Thoracic aorta (tissue), 2 donors: ENCODE measurements at regions not wholly inside any gene's neighbourhood (a gene's known extent, or its start where the extent isn't known, plus 50 kb on each side); places are given as distances from the start of the nearest gene placed in this dataset.
"Not testable (repeated sequence)": the region's sequence is repeated elsewhere in the genome, so short reads cannot be mapped to it uniquely, and the experiment has no call there.

Experiments
- ATAC-seq: fragments of 150-250 bp; one replicate; pipeline ENCODE4 v1.8.0; 2017; ENCODE audit warnings: low read depth; ENCODE audit not compliant: insufficient number of reproducible peaks, low FRiP score
- DNase-seq: peaks from one replicate; pipeline ENCODE4 v3.0.0-alpha.2; 2020; ENCODE audit warnings: low spot score
- H3K27ac ChIP-seq, 2 donors: fragments of 200-600 bp; sonication (generic); 1 replicate in 1 of 2; 2 replicates in 1 of 2; pipeline ENCODE4 v1.5.1; 2016; ENCODE audit warnings: mild to moderate bottlenecking in 2 of 2, moderate library complexity in 2 of 2
- H3K27me3 ChIP-seq: fragments of 200-600 bp; sonication (generic); replicated peaks from 2 replicates; pipeline ENCODE4 v1.6.0; 2016; ENCODE audit warnings: mild to moderate bottlenecking; ENCODE audit not compliant: insufficient read depth
- H3K36me3 ChIP-seq: fragments of 200-600 bp; sonication (generic); one replicate; pipeline ENCODE4 v1.5.1; 2016
- H3K4me1 ChIP-seq, 2 donors: fragments of 200-600 bp; sonication (generic); 1 replicate in 1 of 2; 2 replicates in 1 of 2; pipeline versions ENCODE4 v1.5.1 to v1.6.0; 2016; ENCODE audit warnings: low read depth in 2 of 2, mild to moderate bottlenecking in 1 of 2; ENCODE audit not compliant: control insufficient read depth in 1 of 2
- H3K4me3 ChIP-seq: fragments of 200-600 bp; sonication (generic); 2 replicates; pipeline ENCODE4 v1.5.1; 2016; ENCODE audit warnings: mild to moderate bottlenecking
- H3K9me3 ChIP-seq: fragments of 200-600 bp; sonication (generic); 2 replicates; pipeline ENCODE4 v1.5.1; 2016
- CTCF ChIP-seq: fragments of 200-600 bp; sonication (generic); IDR thresholded peaks from one replicate; pipeline ENCODE4 v1.5.1; 2019; ENCODE audit warnings: antibody characterized with exemption

DNA sequence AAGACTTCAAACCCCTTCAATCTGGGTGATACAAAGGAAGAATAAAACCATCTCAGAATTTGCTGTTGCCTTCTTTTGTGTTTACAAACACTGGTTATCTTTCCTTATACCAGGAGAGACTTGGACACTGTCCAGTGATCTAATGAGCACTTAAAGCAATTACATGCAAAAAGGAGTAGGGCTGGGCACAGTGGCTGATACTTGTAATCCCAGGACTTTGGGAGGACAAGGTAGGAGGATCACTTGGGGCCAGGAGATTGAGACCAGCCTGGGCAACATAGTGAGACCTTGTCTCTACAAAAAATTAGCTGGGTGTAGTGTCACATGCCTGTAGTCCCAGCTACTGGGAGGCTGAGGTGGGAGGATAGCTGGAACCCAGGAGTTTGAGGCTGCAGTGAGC, 95.7 kb upstream of the DRD5 start:
- no peak for TF ChIP-seq CTCF
- Histone ChIP-seq H3K27me3 (no peaks in the 10 kb centered on the region), H3K36me3 (no peaks in the 10 kb centered on the region), H3K4me3 (no peak overlapping the region), H3K9me3 (no peaks in the 10 kb centered on the region), H3K4me1 (no peaks in the 10 kb centered on the region), H3K27ac (no peak overlapping the region)
- DNase-seq (no peak), ATAC-seq (no peak)

- H3K9me3 ChIP-seq, DNase-seq, H3K27me3 ChIP-seq, ATAC-seq, H3K4me1 ChIP-seq, H3K36me3 ChIP-seq: not testable (repeated sequence)
- H3K27ac ChIP-seq = peak overlapping the region; percentile 69 to 86
- H3K4me3 ChIP-seq = peak overlapping the region; percentile 87
Observed at GRCh38 chr4:9690636-9691237, 90.7 kb upstream of the DRD5 start.

- Histone ChIP-seq H3K9me3 (no peaks in the 10 kb centered on the region), H3K27ac (peak overlapping the region; percentile 69 to 86), H3K36me3 (no peaks in the 10 kb centered on the region), H3K4me1 (no peaks in the 10 kb centered on the region), H3K4me3 (peak overlapping the region; percentile 87), H3K27me3 (no peaks in the 10 kb centered on the region)
- peak; percentile 88 for DNase-seq
- no peak for TF ChIP-seq CTCF
- ATAC-seq = peak; percentile 94
Observed at GRCh38 chr4:9691238-9692065, 90.0 kb upstream of the DRD5 start.

GRCh38 chr4:9692791-9693491, 88.5 kb upstream of the DRD5 start:
- not testable (repeated sequence) for DNase-seq, H3K4me1 ChIP-seq, H3K9me3 ChIP-seq, H3K27ac ChIP-seq, H3K36me3 ChIP-seq, ATAC-seq, H3K4me3 ChIP-seq, H3K27me3 ChIP-seq

DNA sequence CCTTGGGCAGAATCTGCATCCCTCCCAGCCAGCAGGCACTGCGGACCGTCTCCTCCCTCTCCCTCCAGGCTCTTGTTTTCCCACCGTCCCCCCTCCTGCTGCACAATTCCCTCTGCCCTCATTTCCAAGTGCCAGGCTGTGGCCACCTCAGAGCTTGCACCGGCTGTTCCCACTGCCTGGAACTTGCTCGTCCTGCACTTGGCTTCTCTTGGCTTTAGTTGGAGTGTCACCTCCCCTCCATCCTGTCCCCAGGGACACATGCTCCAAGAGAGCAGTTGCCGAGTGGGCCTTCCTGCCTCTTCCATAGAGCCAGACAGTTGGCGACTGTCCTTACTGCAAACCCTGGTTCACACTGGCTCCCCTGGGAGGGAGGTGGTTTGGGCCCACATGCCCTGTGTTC, 87.0 kb upstream of the DRD5 start:
- not testable (repeated sequence) for H3K36me3 ChIP-seq, H3K27ac ChIP-seq, DNase-seq, H3K4me1 ChIP-seq, ATAC-seq, H3K4me3 ChIP-seq, H3K9me3 ChIP-seq, H3K27me3 ChIP-seq

- DNase-seq, ATAC-seq, H3K27ac ChIP-seq, H3K4me1 ChIP-seq, H3K9me3 ChIP-seq, H3K4me3 ChIP-seq, H3K27me3 ChIP-seq, H3K36me3 ChIP-seq: not testable (repeated sequence)
Observed at GRCh38 chr4:9695994-9696393, 85.4 kb upstream of the DRD5 start.

DNA sequence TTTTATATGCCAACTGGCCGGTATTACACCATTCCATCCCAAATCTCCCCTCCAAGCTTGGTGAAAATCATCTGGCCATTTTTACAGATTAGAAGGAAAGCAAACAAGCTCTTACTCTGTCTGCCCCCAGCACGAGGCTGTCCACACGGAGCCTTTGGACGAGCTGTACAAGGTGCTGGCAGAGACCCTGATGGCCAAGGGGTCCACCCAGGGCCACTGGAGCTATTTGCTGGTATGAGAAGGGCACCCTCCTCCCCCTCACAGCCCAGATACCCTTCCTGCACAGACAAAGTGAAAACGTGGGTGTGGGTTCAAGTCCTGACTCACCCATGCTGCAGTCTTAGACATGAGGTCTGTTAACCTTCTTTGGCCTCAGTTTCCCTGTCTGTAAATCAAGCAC, 84.9 kb upstream of the DRD5 start:
- H3K36me3 ChIP-seq, DNase-seq, ATAC-seq, H3K27me3 ChIP-seq, H3K4me3 ChIP-seq, H3K27ac ChIP-seq, H3K4me1 ChIP-seq, H3K9me3 ChIP-seq: not testable (repeated sequence)

- H3K4me3 ChIP-seq, H3K27me3 ChIP-seq, DNase-seq, ATAC-seq, H3K36me3 ChIP-seq, H3K27ac ChIP-seq, H3K9me3 ChIP-seq, H3K4me1 ChIP-seq: not testable (repeated sequence)
Observed at GRCh38 chr4:9702019-9702418, 79.4 kb upstream of the DRD5 start.

DNA sequence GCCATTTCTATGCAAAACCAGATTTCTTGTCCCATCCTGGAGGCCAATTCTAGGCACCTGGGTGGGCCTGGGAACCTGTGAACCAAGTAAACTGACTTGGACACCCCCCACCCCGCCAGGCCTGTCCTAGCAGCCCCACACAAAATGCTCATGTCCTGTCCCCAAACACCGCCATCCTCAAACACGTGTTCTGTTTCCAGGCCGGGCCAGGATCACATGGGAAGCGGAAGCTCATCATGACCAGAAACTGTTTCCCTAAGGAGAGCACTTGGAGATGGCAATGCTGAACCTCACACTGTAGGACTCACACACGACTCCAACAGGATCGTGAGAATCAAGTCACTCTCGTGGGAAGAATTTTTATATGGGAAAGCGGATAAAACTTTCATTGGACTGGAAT, 78.7 kb upstream of the DRD5 start:
- H3K4me1 ChIP-seq, H3K4me3 ChIP-seq, H3K27ac ChIP-seq, H3K27me3 ChIP-seq, DNase-seq, H3K9me3 ChIP-seq, H3K36me3 ChIP-seq, ATAC-seq: not testable (repeated sequence)
